ENCODE measurements at regions not wholly inside any gene's neighbourhood (a gene's known extent, or its start where the extent isn't known, plus 50 kb on each side); places are given as distances from the start of the nearest gene placed in this dataset.

DNA sequence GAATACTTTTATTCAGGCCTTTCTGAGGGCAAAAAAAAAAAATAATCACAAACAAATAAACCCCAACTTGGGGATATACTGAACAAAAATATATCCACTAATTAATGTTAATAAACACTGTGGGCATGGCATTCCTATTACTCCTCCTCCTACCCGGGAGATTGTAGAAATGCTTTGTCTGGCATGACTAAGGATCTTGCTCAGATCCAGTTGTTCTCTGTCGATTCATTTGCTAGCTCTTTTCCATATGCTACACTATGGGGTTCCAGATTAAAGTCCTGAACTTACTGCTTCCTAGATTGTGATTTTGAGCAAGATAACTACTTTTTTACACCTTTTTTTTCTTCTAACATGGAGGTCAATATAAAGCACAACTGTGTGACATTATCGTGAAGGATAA, 102.2 kb upstream of the PRR16 start:
- DNase-seq: no peak

DNA sequence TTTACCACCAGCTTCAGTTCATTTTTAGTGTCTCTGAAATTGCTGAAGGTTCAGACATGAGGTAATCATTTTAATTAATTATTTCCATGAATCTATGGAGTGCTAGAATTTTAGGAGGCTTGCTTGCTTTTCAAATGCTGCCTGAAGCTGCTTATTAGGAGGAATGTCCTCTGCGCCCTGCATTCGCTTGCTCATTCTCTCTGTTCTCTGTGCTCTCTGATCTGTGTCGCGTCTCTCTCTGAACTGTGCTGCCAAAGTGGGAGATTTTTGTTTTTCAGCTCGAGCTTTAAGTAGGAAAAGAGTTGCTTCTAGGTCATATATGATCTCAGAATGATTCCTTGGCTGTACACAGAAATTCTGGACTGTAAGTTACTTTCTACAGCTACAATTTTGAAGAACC, 101.7 kb upstream of the PRR16 start:
- no peak for DNase-seq

DNA sequence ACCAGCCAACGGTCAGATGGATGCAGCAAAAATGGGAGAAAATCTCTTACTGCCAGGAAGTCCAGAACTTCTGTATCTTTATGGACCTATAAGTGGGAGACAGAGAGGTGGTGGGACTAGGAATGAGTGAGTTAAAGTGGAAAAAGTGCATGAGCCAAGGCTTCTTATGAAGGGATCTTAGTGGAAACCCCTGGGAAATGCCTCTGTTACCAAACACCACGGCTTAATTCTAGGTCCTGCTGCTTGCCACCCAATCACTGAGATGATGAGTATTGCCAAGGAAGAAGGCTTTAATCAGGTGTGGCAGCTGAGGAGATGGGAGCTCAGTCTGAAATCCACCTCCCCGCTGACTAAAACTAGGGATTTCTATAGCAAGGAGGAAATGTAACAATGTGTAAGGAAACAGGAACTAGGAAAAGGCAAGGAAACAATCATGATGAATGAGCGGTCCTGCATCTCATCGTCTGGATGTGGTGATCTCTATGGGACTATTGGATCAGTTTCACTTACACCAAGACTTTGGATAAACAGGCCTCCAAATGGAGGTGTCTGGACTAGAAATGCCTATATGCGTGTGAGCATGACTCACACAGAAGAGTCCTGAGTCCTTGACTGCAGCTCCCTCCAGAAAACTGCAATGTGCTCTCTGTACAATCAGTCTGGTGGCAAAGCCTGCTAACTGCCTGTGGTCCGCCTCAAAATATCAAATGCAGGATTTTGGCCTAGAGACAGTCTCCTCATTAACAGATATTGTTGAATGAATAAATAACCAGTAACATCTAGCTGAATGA, 98.2 kb upstream of the PRR16 start:
- DNase-seq: peak; percentile 47

DNA sequence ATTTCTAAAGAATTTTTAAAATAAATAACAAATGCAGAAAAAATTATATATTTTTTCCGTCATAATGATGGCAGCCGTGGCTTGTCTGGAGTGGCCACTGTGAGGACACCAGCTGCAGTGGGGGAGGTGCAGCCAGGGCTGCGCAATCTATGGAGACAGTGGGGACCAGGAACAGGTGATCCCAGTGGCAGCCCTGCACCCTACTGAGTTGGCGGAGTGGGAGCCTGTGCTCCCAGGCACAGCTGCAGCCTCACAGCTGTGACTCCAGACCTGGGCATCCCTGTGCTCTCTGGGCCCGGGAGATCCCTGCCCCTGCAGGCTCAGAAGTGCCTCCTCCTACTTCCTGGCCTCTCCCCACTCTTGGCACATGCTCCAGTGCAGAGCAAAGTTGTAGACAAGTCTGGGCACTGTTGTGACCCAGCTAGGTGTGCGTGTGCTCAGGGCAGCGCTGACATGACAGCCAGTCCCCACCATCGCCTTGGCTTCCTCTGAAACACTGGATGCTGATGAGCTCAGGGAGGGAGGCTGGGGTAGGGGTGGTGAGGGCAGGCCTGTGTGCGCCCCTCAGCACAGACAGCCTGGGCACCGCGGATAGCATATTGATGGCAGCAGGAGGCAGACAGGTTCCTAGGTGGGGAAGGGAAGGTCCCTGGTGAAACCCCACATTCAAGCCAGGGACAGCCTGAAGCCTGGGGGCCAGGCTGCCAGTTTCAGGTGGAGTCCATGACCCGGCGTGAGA, 96.0 kb upstream of the PRR16 start:
- no peak for DNase-seq

GRCh38 chr5:120368923-120369715, 95.0 kb upstream of the PRR16 start:
- DNase-seq: no peak

GRCh38 chr5:120372899-120373298, 91.2 kb upstream of the PRR16 start:
- DNase-seq: no peak

GRCh38 chr5:120375248-120375647, 88.9 kb upstream of the PRR16 start:
- DNase-seq: peak; percentile 47

DNA sequence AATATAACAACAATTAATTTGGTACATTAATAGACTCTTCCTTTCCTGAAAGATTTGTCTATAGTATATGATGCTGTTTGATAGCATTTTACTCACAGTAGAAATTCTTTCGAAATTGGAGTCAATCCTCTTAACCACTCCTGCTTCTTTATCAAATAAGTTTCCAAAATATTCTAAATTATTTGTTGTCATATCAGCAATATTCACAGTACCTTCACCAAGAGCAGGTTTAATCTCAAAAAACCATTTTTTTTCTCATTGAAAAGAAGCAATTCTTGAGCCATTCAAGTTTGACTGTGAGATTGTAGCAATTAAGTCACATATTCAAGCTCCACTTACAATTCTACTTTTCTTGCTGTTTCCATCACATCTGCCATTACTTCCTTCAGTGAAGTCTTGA, 83.5 kb upstream of the PRR16 start:
- no peak for DNase-seq

GRCh38 chr5:120382833-120383232, 81.3 kb upstream of the PRR16 start:
- no peak for DNase-seq

- no peak for DNase-seq
Observed at GRCh38 chr5:120386981-120387380, 77.1 kb upstream of the PRR16 start.

DNA sequence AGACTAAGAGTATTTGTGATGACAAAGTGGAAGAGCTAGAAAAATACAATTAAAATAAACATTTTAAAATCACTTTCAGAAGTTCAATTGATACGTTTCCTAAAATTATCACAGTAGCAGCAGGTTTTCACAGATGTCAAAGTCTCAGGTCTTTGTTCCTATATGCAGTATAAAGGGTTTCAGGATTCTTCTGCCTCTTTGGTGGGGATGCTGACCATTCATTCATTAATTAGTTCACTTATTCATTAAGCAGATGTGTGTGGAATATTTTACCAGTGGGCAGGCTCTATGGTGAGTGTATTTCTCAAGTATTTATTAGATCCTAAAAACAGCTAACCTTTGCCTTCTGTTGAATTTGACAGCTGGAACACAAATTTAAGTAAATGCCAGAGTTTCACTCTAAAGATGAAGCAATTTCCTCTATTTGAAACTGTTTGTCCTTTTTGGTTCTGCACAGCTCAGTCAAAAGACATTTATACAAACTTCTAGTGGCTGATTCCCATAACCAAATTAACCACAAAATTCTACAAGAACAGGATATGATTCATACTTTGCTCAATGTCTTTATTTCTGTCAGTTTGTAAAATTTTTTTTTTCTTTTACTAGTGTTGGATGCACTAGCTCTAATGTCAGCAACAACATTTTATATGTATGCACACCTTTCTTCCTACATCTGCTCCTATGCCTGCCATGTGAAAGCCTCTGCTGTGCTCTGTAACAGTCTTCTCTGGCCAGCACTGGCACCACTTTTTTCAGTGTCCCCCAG, 75.9 kb upstream of the PRR16 start:
- DNase-seq: peak; percentile 94

DNA sequence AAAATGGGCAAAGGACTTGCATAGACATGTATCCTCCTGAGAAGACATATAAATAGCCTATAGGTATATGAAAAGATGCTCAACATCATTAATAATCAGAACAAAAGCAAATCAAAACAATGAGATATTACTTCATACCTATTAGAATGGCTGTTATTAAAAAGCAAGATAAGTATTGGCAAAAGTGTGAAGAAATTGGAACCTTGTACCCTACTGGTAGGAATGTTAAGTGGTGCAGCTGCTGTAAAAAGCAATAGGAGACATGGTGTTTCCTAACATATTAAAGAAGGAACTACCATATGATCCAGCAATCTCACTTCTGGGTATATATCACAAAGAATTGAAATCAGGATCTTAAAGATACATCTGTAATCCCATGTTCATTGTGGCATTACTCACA, 69.8 kb upstream of the PRR16 start:
- DNase-seq: no peak

DNA sequence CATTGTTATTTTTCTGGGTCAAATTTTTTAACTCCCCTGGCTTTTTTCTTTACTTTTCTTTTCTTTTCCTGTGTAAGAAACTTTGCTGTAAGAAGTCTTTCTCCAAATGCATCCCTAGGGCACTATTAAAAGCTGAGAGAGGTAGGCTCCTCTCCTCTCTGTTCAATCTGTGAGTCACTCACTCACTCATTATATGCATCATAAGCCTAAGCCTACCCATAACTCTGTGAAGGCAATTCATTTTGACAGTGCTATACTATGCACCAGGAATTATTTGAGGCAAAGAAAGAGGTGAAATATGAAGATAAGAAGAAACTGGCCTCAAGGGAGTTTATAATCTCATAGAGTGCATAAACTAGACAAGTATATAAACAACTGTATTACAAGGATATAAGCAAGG, 67.9 kb upstream of the PRR16 start:
- DNase-seq: peak; percentile 85

- DNase-seq: no peak
Observed at GRCh38 chr5:120400356-120400755, 63.7 kb upstream of the PRR16 start.

DNA sequence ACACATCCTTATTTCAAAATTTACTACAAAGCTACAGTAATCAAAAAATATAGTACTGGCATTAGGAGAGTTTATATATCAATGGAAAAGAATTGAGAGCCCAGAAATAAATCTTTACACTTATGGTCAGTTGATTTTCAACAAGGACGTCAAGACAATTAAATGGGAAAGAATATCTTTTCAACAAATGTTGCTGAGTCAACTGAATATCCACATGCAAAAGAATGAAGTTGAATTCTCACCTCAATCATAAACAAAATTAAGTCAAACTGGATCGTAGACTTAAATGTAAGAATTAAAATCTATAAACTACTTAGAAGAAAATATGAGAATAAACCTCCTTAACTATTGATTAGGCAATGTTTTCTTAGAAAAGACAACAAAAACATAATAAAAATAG, 61.5 kb upstream of the PRR16 start:
- DNase-seq: no peak

GRCh38 chr5:120405286-120405864, 58.7 kb upstream of the PRR16 start:
- DNase-seq: peak; percentile 96

GRCh38 chr5:120405923-120406322, 58.2 kb upstream of the PRR16 start:
- peak; percentile 89 for DNase-seq

- DNase-seq: peak; percentile 37
Observed at GRCh38 chr5:120413686-120414085, 50.4 kb upstream of the PRR16 start.

Measured in fibroblast of skin of right biceps (primary cell).